ENCODE measurements at regions not wholly inside any gene's neighbourhood (a gene's known extent, or its start where the extent isn't known, plus 50 kb on each side); places are given as distances from the start of the nearest gene placed in this dataset.

GRCh38 chr20:57970856-57971255 lies 257.6 kb downstream of the ANKRD60 start:
- peaks cover 5% of the 10 kb centered on the region for H3K27me3 Mint-ChIP-seq (ENCODE audit: insufficient read depth, low read depth, poor library complexity)

More at GRCh38 chr20:57970856-57971255, 257.6 kb downstream of the ANKRD60 start:
- no peaks in the 10 kb centered on the region for H3K27me3 ChIP-seq (ENCODE audit: insufficient read depth)
- no peak for TF ChIP-seq CTCF (conservative IDR thresholded peaks at IDR 0.05; ENCODE audit: low read depth in 2 of 2)
- no peak for TF ChIP-seq ZNF114 (CRISPR knock-in tag; IDR thresholded peaks at IDR 0.05)
- no peak for TF ChIP-seq REST (IDR thresholded peaks at IDR 0.05; ENCODE audit: unreplicated experiment)
- no peak for TF ChIP-seq POLR2AphosphoS5 (IDR thresholded peaks at IDR 0.05; ENCODE audit: low read depth)
- no peak for TF ChIP-seq ETS1 (IDR thresholded peaks at IDR 0.05)
- no peak for TF ChIP-seq STAT1 (IDR thresholded peaks at IDR 0.05; ENCODE audit: unreplicated experiment)
- no peak for TF ChIP-seq ZNF331 (CRISPR knock-in tag; IDR thresholded peaks at IDR 0.05; ENCODE audit: low read depth)
- no peak for TF ChIP-seq EZH2phosphoT487 (IDR thresholded peaks at IDR 0.05; ENCODE audit: unreplicated experiment)
- no peak overlapping the region for H2AFZ ChIP-seq
- Mint-ChIP-seq H3K9me3 (peaks cover 6% of the 10 kb centered on the region; the same call in 2 of the 3 replicates), H3K4me1 (no peaks in the 10 kb centered on the region; the same call in 2 of the 3 replicates), H3K27ac (no peak overlapping the region), H3K36me3 (ENCODE audit: low read depth) (peaks cover 2% of the 10 kb centered on the region; the same call in 1 of the 3 replicates), H3K4me3 (no peak overlapping the region)
- ATAC-seq (no peak), DNase-seq (ENCODE audit: low spot score) (no peak)
- H3K4me3 ChIP-seq: no peak overlapping the region
- no peaks in the 10 kb centered on the region for H3K4me1 ChIP-seq (ENCODE audit: insufficient read depth)
- no peaks in the 10 kb centered on the region for H4K20me1 ChIP-seq (replicated peaks; ENCODE audit: insufficient read depth)
- H3K79me2 ChIP-seq (replicated peaks; ENCODE audit: insufficient read depth): no peaks in the 10 kb centered on the region
- H3K4me2 ChIP-seq: no peak overlapping the region
- no peak overlapping the region for H3K27ac ChIP-seq (ENCODE audit: low read depth)
- 0 out of 2 replicates have a peak, but pooled peaks cover 6% of the 10 kb centered on the region for H3K9me2 ChIP-seq (ENCODE audit: insufficient read depth)
- H3K36me3 ChIP-seq (ENCODE audit: insufficient read depth): no peaks in the 10 kb centered on the region
- no peaks in the 10 kb centered on the region for H3F3A ChIP-seq (replicated peaks; ENCODE audit: low read depth)
